OCI-LY3 (cell line): ENCODE measurements at regions not wholly inside any gene's neighbourhood (a gene's known extent, or its start where the extent isn't known, plus 50 kb on each side); places are given as distances from the start of the nearest gene placed in this dataset.

ENCODE experiments used
- EZH2phosphoT487 ChIP-seq: fragments of 200-600 bp; shearing (Covaris generic); IDR thresholded peaks from 2 replicates; pipeline ENCODE4 v1.6.1; 2018; ENCODE audit warnings: antibody characterized with exemption, mixed run types, low read depth
- TF ChIP-seq, protein P1 (sequence below): fragments of 200-600, 300-600 bp; sonication (generic); IDR thresholded peaks from 2 replicates; pipeline ENCODE4 v1.5.1; 2014; ENCODE audit warnings: antibody characterized with exemption, low read length, low read depth

DNA sequence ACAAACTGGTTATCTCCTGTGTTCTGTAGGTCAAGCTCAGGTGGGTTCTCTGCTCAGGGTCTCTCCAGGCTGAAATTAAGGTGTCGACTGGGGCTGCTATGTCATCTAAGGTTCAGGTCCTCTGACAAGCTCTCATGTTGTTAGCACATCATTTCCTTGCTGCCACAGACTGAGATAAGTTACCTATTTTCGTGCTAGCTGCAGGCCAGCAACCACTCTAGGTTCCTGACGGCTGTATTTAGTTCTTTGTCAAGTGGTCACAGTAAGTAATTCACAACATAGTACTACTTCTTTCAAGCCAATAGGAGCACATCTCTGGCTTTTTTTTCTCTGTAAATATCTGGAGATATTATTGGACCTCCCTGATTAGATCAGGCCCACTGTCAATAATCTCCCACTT, 169.3 kb upstream of the CAND1 start:
- TF ChIP-seq, protein P1, sequence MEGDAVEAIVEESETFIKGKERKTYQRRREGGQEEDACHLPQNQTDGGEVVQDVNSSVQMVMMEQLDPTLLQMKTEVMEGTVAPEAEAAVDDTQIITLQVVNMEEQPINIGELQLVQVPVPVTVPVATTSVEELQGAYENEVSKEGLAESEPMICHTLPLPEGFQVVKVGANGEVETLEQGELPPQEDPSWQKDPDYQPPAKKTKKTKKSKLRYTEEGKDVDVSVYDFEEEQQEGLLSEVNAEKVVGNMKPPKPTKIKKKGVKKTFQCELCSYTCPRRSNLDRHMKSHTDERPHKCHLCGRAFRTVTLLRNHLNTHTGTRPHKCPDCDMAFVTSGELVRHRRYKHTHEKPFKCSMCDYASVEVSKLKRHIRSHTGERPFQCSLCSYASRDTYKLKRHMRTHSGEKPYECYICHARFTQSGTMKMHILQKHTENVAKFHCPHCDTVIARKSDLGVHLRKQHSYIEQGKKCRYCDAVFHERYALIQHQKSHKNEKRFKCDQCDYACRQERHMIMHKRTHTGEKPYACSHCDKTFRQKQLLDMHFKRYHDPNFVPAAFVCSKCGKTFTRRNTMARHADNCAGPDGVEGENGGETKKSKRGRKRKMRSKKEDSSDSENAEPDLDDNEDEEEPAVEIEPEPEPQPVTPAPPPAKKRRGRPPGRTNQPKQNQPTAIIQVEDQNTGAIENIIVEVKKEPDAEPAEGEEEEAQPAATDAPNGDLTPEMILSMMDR, result no peak
- TF ChIP-seq EZH2phosphoT487, result no peak
